ENCODE measurements at regions not wholly inside any gene's neighbourhood (a gene's known extent, or its start where the extent isn't known, plus 50 kb on each side); places are given as distances from the start of the nearest gene placed in this dataset.
"Not testable (repeated sequence)": the region's sequence is repeated elsewhere in the genome, so short reads cannot be mapped to it uniquely, and the experiment has no call there.

DNA sequence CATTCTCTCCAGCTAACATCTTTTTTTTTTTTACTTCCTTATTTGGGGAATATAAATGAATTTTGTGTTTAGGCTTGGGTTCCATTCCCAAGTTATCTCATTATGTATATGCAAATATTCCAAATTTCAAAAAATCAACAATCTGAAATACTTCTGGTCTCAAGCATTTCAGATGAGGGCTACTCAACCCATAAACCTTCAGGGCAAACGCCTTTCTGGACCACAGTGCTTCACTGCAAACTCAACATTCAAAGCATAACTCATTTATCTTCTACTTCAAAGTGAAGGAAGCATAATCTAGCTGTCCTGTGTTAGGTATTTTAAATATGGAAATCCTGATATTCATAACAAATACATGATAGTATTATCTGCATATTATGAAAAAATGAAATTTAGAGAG, 161.7 kb upstream of the PGR start:
- no peak for DNase-seq

DNA sequence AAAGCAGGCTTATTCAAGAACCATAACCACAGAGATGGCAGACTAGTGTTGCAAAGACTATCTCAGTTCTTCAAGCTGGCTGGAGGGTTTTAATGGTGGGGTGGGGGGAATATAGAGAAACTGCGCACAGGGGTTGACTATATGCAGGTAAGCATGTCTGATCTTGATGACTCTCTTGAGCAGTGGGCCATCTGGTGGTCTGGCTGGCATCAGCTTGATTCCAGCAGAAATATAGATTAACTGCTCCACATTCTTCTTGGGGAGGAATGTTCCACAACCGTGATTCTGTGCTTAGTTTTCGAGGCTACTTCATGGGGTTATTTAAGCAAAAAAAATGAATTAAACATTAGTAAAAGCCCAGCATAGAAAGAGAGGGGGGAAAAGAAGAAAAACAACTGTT, 158.8 kb upstream of the PGR start:
- DNase-seq = no peak

DNA sequence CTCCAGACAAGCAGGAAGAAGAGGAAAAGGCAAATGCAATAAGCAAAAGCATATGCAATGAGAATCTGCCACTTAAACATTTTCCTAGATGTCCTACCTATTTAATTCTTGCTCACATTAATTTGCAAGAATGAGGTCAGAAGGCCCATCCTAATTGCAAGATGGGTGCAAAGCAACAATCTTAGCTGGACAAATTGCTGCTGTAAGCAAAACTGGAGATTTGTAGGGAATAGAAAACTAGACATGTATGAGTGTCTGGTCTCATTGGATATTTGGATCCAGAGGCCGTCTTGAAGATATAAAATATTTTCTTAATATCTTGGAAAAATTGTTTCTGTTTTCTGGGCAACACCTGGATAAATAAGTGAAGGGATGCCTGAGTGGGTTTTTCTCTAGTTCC, 150.1 kb upstream of the PGR start:
- DNase-seq = no peak

DNA sequence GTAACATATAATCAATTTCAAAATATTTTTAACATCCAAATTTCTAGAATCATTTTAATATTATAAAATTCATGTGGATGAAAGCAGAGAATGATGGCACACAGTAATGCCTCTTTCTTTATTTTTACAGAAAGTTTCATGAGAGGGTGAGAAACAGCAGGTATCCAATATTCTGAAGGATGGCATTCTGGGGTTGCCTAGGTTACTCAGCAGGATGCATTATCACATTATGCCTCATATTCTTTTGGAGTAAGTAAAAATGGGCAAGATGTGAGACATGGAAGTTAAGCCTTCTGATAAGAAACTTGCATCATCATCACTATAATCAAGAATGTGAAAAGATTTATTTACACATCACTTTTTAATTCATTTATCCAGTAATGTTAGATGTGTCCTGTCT, 148.7 kb upstream of the PGR start:
- DNase-seq = no peak

DNA sequence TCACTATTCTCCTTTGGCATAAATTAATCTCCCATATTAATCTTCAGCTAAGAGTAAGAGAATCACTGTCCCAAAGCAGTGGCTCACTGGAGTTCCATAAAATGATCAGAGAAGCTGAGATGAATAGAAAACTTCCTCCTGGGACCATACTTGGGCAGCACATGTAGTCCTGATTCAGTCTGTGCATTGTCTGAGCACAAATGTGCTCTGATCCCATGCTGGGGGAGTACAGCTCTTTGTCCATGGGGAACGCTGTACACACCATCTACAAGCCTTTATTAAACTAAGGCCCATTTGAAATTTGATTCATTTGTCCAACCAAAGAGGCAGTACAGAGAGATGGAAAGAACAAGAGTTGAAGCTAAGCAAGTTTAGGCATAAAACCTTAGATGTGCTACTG, 147.4 kb upstream of the PGR start:
- no peak for DNase-seq

- DNase-seq = peak; percentile 9 to 56
Observed at GRCh38 chr11:101269990-101270660, 140.5 kb upstream of the PGR start.

- DNase-seq = no peak
Observed at GRCh38 chr11:101269390-101269789, 139.8 kb upstream of the PGR start.

- DNase-seq = no peak
Observed at GRCh38 chr11:101267654-101268053, 138.0 kb upstream of the PGR start.

GRCh38 chr11:101264306-101264705, 134.7 kb upstream of the PGR start:
- no peak for DNase-seq

DNA sequence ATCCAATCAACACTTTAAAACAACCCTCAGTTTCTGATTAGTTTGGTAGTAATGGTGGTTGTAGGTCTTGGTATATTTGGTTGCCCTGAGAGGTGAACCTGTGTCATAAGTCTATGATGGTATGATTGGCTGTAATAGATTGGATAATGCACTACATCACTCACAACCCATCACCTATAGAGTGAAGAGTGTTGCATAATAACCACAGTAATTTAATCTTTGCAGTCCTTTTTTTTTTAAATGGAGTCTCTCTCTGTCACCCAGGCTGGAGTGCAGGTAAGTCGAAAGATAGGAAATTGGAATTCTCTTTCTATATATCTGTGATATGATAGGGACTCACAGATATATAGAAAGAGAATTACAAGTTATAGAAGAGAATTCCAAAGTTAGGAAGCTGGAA, 133.4 kb upstream of the PGR start:
- no peak for DNase-seq

GRCh38 chr11:101262258-101262657, 132.6 kb upstream of the PGR start:
- no peak for DNase-seq

- DNase-seq = no peak
Observed at GRCh38 chr11:101255036-101255435, 125.4 kb upstream of the PGR start.

GRCh38 chr11:101254037-101254436, 124.4 kb upstream of the PGR start:
- no peak for DNase-seq

- not testable (repeated sequence) for DNase-seq
Observed at GRCh38 chr11:101245635-101246034, 116.0 kb upstream of the PGR start.

DNA sequence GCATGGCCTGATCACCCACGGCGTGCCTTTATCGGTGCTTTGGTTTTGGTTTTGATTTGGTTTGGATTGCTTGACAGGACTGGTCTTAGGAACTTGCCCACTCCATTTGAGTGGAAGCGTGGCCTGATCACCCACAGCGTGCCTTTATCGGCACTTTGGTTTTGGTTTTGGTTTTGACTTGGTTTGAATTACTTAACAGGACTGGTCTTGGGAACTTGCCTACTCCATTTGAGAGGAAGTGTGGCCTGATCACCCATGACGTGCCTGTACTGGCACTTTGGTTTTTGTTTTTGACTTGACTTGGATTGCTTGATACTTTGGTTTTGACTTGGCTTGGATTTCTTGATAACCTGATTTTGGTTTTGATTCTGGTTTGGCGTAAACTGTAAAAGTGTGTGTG, 115.5 kb upstream of the PGR start:
- DNase-seq = not testable (repeated sequence)

DNA sequence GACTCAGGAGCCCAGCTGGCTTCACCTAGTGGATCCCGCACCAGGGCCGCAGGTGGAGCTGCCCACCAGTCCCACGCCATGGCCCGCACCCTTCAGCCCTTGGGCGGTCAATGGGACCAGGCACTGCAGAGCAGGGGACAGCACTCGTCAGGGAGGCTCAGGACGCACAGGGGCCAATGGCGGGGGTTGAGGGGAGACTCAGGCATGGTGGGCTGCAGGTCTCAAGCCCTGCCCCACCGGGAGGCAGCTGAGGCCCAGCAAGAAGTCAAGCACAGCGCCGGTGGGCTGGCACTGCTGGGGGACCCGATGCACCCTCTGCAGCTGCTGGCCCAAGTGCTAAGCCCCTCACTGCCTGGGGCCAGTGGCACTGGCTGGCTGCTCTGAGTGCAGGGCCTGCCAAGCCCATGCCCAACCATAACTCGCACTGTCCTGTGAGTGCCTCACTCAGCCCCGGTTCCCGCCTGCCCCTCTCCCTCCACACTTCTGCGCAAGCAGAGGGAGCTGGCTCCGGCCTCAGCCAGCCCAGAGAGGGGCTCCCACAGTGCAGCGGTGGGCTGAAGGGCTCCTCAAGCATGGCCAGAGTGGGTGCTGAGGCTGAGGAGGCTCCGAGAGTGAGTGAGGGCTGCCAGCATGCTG, 111.7 kb upstream of the PGR start:
- DNase-seq = no peak

- not testable (repeated sequence) for DNase-seq
Observed at GRCh38 chr11:101231207-101231834, 101.7 kb upstream of the PGR start.

DNA sequence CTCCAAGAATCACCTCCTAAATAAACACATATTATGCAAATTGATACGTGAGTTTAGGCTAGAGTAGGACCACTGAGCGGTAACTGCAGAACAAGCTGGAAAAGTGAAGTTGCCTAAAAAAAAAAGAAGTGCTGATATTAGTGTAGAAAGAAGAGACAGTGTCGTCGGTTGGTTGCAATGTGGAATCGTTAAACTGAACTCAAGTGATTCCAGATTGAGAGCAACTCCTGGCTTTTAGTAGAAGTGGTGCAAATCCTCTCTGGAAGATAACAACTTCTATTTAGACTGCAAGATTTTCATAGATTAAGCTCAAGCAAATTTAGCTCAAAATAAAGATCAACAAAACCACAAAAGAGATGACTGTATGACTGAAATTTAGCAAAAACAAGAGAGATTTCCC, 97.0 kb upstream of the PGR start:
- no peak for DNase-seq

- DNase-seq = no peak
Observed at GRCh38 chr11:101224221-101224620, 94.6 kb upstream of the PGR start.

- not testable (repeated sequence) for DNase-seq
Observed at GRCh38 chr11:101218091-101218490, 88.5 kb upstream of the PGR start.

DNA sequence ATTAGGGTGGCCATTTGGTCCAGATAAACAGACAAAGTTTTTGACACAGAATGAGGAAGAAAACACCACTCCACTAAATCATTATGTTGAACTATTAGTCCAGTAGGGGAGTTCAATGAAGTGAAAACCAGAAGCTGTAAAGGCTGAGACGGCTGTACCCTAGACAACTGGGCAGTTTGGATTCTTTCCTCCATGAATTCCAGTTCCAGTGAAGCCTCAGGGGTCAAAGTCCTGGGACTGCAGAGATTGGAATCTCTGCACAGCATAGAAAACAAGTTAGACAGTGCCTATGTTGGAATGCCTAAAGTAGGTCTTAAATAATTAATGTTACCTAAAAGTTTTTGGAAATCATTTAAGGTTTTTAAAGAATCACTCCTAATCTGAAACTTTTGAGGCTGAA, 86.5 kb upstream of the PGR start:
- not testable (repeated sequence) for DNase-seq

- no peak for DNase-seq
Observed at GRCh38 chr11:101215069-101215468, 85.5 kb upstream of the PGR start.

GRCh38 chr11:101211407-101211975, 81.9 kb upstream of the PGR start:
- DNase-seq = no peak

- no peak for DNase-seq
Observed at GRCh38 chr11:101202614-101203013, 73.0 kb upstream of the PGR start.

Measured in NCI-H446 (cell line).